Fibroblast of pulmonary artery (primary cell): ENCODE measurements at regions not wholly inside any gene's neighbourhood (a gene's known extent, or its start where the extent isn't known, plus 50 kb on each side); places are given as distances from the start of the nearest gene placed in this dataset.

Experiments
- DNase-seq: peaks from one replicate; pipeline ENCODE4 v3.0.0-alpha.2; 2010; ENCODE audit warnings: low read depth
- H3K4me3 ChIP-seq: replicated peaks from 2 replicates; pipeline ENCODE4 v1.5.1; 2011; ENCODE audit warnings: low read depth, mild to moderate bottlenecking, control low read depth, low read length, moderate library complexity
- CTCF ChIP-seq: IDR thresholded peaks from 2 replicates; pipeline ENCODE4 v1.5.1; 2011; ENCODE audit warnings: mild to moderate bottlenecking, control low read depth, low read length, inconsistent platforms; ENCODE audit errors: missing control alignments

GRCh38 chr4:163233321-163233720, 66.6 kb upstream of the NAF1 start:
- DNase-seq: no peak
- TF ChIP-seq CTCF: no peak
- no peak overlapping the region for H3K4me3 ChIP-seq

- no peak for DNase-seq
- H3K4me3 ChIP-seq: no peak overlapping the region
- no peak for TF ChIP-seq CTCF
Observed at GRCh38 chr4:163228648-163229047, 62.0 kb upstream of the NAF1 start.

- DNase-seq: no peak
- no peak overlapping the region for H3K4me3 ChIP-seq
- no peak for TF ChIP-seq CTCF
Observed at GRCh38 chr4:163221467-163221866, 54.8 kb upstream of the NAF1 start.

GRCh38 chr4:163217505-163217904, 50.8 kb upstream of the NAF1 start:
- no peak overlapping the region for H3K4me3 ChIP-seq
- DNase-seq: no peak
- no peak for TF ChIP-seq CTCF
